22Rv1 (cell line): ENCODE measurements at regions not wholly inside any gene's neighbourhood (a gene's known extent, or its start where the extent isn't known, plus 50 kb on each side); places are given as distances from the start of the nearest gene placed in this dataset.

ENCODE experiments used
- H3K27ac ChIP-seq: fragments of 450-650 bp; 2 replicates; pipeline ENCODE4 v1.5.1; 2017
- ZFX ChIP-seq: fragments of 450-650 bp; IDR thresholded peaks from 2 replicates; pipeline ENCODE4 v1.6.1; 2017; ENCODE audit warnings: antibody characterized with exemption, borderline replicate concordance
- TF ChIP-seq, protein P1 (sequence below): fragments of 450-650 bp; IDR thresholded peaks from 2 replicates; pipeline ENCODE4 v1.5.1; 2017; ENCODE audit warnings: mild to moderate bottlenecking

DNA sequence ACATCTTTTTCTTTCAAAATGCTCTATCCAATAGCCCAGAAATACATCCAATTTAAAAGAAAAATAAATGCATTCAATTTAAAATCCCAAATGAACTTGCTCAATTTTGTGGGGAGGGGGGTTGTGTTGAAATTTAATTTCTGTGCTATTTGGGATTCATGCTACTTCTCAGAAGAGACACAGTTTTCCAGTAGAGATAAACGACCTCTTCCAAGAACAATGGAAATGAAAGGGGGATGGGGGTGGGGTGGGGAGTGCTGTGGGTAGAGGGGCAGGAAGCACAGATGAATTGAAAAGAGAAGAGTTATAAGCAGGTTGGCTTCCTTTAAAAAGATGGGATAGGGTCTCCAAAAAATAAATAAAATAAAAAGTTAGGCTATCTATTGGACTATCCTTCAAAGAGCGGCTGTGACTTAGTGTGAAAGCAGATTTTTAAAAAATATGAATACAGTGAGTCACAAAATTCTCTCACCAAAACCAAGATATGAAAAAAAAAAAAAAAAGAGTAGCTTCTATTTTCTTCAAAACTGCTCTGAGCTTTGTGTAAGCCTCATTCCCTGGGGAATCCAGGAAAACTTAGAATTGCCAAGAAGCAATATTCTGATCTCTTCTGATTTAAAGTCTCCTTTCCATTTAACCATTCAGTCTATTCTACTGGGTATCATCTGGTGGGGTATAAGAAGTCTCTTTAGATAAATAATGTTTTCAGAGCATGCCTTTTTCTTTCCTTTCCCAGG, 324.3 kb downstream of the PTTG2 start:
- TF ChIP-seq, protein P1, sequence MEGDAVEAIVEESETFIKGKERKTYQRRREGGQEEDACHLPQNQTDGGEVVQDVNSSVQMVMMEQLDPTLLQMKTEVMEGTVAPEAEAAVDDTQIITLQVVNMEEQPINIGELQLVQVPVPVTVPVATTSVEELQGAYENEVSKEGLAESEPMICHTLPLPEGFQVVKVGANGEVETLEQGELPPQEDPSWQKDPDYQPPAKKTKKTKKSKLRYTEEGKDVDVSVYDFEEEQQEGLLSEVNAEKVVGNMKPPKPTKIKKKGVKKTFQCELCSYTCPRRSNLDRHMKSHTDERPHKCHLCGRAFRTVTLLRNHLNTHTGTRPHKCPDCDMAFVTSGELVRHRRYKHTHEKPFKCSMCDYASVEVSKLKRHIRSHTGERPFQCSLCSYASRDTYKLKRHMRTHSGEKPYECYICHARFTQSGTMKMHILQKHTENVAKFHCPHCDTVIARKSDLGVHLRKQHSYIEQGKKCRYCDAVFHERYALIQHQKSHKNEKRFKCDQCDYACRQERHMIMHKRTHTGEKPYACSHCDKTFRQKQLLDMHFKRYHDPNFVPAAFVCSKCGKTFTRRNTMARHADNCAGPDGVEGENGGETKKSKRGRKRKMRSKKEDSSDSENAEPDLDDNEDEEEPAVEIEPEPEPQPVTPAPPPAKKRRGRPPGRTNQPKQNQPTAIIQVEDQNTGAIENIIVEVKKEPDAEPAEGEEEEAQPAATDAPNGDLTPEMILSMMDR: no peak
- no peak for TF ChIP-seq ZFX

DNA sequence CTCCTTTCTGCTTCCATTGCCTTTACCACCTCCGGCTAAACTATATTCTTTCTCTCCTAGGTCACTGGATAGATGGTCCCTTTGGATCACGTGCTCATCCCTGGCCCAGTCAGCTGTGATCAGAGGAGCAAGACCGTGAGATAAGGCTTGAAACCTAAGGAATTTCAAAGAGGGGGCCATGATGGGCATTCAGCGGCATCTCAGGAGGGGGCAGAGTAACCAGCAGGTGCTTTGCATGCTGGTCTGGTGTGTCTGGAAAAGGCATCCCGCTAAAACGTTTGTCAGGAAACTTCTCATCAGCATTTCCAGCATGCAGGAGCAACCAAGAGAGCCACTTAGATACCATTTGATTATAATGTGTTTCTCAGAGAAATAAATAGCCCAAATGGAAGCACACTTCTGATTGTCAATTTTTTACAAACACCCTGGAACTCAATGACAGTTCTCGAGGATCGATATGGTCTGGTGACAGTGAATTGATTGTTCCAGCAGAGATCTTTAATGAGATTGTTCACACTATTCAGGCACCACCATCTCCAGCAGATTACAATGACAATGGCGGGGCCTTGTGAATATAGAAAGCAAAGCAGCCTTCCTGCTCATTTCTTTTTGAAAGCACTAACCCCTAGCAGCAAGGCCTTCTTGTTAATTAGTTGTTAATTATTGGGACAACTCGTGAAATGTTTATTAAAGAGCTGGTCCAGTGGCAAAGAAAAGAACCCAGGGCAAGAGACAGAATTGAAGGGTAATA, 327.1 kb downstream of the PTTG2 start:
- H3K27ac ChIP-seq: no peak overlapping the region
- TF ChIP-seq, protein P1: no peak
- TF ChIP-seq ZFX: no peak

More for the DNA sequence above, 324.3 kb downstream of the PTTG2 start:
- no peak overlapping the region for H3K27ac ChIP-seq

DNA sequence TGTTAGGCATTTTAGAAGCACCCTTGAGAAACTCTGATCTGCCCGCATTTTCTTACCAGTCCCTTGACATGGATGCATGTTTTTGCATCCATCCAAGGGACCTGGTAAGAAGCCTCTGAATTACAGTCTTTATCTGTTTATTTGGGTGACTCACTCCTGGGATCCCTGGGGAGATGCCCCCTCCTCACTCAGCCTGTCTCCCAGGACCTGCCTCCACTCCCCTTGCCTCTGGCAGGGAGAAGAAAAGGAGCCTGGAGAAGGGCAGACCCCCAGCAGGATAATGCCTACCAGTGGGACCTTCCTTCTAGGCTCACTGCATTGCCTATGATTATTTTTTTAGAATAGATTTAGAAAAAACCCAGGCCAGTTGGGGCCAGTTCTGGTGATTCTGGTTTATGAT, 329.4 kb downstream of the PTTG2 start:
- no peak overlapping the region for H3K27ac ChIP-seq
- no peak for TF ChIP-seq ZFX
- TF ChIP-seq, protein P1: no peak

DNA sequence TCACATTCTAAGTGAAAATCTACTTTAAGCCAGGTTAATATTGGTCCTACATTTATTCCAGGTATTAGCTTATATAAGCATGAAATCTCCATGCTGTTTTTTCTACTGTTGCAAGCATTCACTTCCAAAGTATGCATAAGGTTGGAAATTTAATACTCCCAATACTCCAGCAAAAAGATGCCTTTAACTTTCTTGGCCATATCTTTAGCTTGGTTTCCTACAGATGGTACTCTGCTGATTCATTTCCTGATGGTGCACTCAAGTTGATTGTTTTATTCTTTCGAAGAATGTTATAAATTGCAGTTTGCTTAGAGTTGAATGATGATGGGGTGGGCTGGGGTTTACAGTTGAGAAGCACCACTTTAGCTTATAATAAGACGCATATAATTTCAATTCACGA, 330.2 kb downstream of the PTTG2 start:
- no peak overlapping the region for H3K27ac ChIP-seq
- TF ChIP-seq ZFX: no peak
- TF ChIP-seq, protein P1: no peak

DNA sequence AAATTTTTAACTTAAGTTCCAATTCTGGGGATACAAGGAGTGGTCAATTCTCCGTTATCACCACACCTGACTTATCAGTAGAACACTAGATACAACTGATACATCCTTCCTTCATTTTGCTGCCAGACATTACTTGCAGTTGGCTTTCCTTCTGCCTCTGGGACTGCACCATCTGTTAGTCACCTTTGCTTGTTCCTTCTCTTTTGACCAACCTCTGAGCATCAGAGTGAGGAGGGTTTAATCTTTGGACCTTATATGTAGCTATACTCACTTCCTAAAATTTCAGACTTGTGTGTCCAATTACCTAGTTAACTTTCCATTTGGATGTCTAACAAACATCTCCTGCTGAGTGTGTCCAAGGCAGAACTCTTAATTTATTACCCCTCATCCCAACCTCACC, 330.7 kb downstream of the PTTG2 start:
- TF ChIP-seq ZFX: no peak
- TF ChIP-seq, protein P1: no peak
- H3K27ac ChIP-seq: no peak overlapping the region

DNA sequence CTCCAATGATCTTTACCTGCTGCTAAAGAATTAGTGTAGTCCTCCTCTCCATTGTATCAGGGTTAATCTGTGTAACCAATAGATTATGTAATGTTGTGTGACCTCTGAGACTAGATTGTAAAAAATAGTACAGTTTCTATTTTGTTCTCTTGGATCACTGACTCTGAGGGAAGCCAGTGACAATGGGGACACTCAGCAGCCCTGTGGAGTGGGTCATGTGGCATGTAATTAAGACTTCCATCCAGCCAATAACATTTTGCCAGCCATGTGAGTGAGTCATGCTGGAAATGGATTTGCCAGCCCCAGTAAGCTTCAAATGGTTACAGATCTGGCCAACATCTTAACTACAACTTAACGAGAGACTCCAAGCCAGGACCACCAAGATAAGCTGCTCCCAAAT, 332.3 kb downstream of the PTTG2 start:
- no peak overlapping the region for H3K27ac ChIP-seq
- TF ChIP-seq ZFX: no peak
- TF ChIP-seq, protein P1: no peak

DNA sequence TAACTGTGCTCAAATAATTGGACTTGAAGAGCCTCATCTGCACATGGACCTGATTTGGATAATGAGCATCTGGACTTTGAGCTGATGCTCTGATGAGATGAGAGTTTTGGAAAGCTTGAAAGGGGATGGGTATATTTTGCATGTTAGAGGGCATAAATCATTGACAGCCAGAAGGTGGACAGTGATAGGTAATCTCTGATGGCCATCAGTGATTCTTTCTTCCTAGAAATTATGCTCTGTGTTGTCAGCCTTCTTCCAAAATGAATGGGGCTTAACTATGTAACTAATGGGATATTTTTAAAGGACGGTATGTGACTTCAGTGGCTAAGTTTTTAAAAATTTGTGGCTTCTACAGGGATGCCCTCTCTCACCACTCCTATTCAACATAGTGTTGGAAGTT, 334.0 kb downstream of the PTTG2 start:
- TF ChIP-seq, protein P1: no peak
- TF ChIP-seq ZFX: no peak
- H3K27ac ChIP-seq: no peak overlapping the region
